ENCODE measurements at regions not wholly inside any gene's neighbourhood (a gene's known extent, or its start where the extent isn't known, plus 50 kb on each side); places are given as distances from the start of the nearest gene placed in this dataset.

- no peak for DNase-seq (ENCODE audit: low read depth)
Measured at GRCh38 chr10:2950546-2950945, 116.8 kb upstream of the PFKP start.

GRCh38 chr10:2949948-2950354 is 117.4 kb upstream of the PFKP start:
- peak; percentile 22 for DNase-seq (ENCODE audit: low read depth)

- no peak for DNase-seq (ENCODE audit: low read depth)
Measured at GRCh38 chr10:2949221-2949947, 118.0 kb upstream of the PFKP start.

- DNase-seq (ENCODE audit: low read depth) = no peak
Measured at GRCh38 chr10:2948127-2948854, 119.1 kb upstream of the PFKP start.

GRCh38 chr10:2944788-2945187 is 122.6 kb upstream of the PFKP start:
- no peak for DNase-seq (ENCODE audit: low read depth)

GRCh38 chr10:2943932-2944614 is 123.3 kb upstream of the PFKP start:
- no peak for DNase-seq (ENCODE audit: low read depth)

GRCh38 chr10:2942938-2943337 is 124.4 kb upstream of the PFKP start:
- DNase-seq (ENCODE audit: low read depth) = no peak

GRCh38 chr10:2938869-2939268 is 128.5 kb upstream of the PFKP start:
- no peak for DNase-seq (ENCODE audit: low read depth)

- DNase-seq (ENCODE audit: low read depth) = no peak
Measured at GRCh38 chr10:2936816-2937215, 130.5 kb upstream of the PFKP start.

- DNase-seq (ENCODE audit: low read depth) = no peak
Measured at GRCh38 chr10:2935647-2936386, 131.5 kb upstream of the PFKP start.

- no peak for DNase-seq (ENCODE audit: low read depth)
Measured at GRCh38 chr10:2933924-2934323, 133.4 kb upstream of the PFKP start.

GRCh38 chr10:2933519-2933918 is 133.8 kb upstream of the PFKP start:
- DNase-seq (ENCODE audit: low read depth) = no peak

- DNase-seq (ENCODE audit: low read depth) = no peak
Measured at GRCh38 chr10:2933071-2933470, 134.3 kb upstream of the PFKP start.

- no peak for DNase-seq (ENCODE audit: low read depth)
Measured at GRCh38 chr10:2929480-2930258, 137.7 kb upstream of the PFKP start.

GRCh38 chr10:2927958-2928840 is 139.1 kb upstream of the PFKP start:
- no peak for DNase-seq (ENCODE audit: low read depth)

GRCh38 chr10:2926918-2927660 is 140.3 kb upstream of the PFKP start:
- DNase-seq (ENCODE audit: low read depth) = no peak

GRCh38 chr10:2925631-2926030 is 141.7 kb upstream of the PFKP start:
- no peak for DNase-seq (ENCODE audit: low read depth)

GRCh38 chr10:2924431-2924830 is 142.9 kb upstream of the PFKP start:
- DNase-seq (ENCODE audit: low read depth) = no peak

GRCh38 chr10:2921956-2922680 is 145.2 kb upstream of the PFKP start:
- DNase-seq (ENCODE audit: low read depth) = no peak
